Esophagus squamous epithelium (tissue), 4 donors: ENCODE measurements at regions not wholly inside any gene's neighbourhood (a gene's known extent, or its start where the extent isn't known, plus 50 kb on each side); places are given as distances from the start of the nearest gene placed in this dataset.

ENCODE experiments used
- POLR2A ChIP-seq, 4 donors: fragments of 450-650 bp; IDR thresholded peaks; one replicate each; pipeline ENCODE4 v1.6.1; 2017; ENCODE audit warnings: antibody characterized with exemption in 4 of 4, mild to moderate bottlenecking in 4 of 4, moderate library complexity in 3 of 4
- TF ChIP-seq, protein P1 (sequence below), 6 experiments: fragments of 450-650 bp in 4 of 6; fragments of 200-600 bp in 2 of 6; sonication (generic) in 2 of 6; IDR thresholded peaks; one replicate each; pipeline ENCODE4 v1.5.1; 2016 to 2019; ENCODE audit warnings: antibody characterized with exemption in 6 of 6, mild to moderate bottlenecking in 4 of 6, moderate library complexity in 4 of 6

- TF ChIP-seq, protein P1, sequence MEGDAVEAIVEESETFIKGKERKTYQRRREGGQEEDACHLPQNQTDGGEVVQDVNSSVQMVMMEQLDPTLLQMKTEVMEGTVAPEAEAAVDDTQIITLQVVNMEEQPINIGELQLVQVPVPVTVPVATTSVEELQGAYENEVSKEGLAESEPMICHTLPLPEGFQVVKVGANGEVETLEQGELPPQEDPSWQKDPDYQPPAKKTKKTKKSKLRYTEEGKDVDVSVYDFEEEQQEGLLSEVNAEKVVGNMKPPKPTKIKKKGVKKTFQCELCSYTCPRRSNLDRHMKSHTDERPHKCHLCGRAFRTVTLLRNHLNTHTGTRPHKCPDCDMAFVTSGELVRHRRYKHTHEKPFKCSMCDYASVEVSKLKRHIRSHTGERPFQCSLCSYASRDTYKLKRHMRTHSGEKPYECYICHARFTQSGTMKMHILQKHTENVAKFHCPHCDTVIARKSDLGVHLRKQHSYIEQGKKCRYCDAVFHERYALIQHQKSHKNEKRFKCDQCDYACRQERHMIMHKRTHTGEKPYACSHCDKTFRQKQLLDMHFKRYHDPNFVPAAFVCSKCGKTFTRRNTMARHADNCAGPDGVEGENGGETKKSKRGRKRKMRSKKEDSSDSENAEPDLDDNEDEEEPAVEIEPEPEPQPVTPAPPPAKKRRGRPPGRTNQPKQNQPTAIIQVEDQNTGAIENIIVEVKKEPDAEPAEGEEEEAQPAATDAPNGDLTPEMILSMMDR (IDR thresholded peaks at IDR 0.05) = no peak
- no peak for TF ChIP-seq POLR2A (IDR thresholded peaks at IDR 0.05)
Observed at GRCh38 chr3:106745344-106746168, 631.7 kb upstream of the CCDC54 start.
